Adipocyte (in vitro differentiated cells): ENCODE measurements at regions not wholly inside any gene's neighbourhood (a gene's known extent, or its start where the extent isn't known, plus 50 kb on each side); places are given as distances from the start of the nearest gene placed in this dataset.

Experiments
- DNase-seq: peaks from one replicate; pipeline ENCODE4 v3.0.0-alpha.2; 2015; ENCODE audit warnings: low read depth
- H3K27me3 ChIP-seq: replicated peaks from 2 replicates; pipeline ENCODE4 v1.7.0; 2013; ENCODE audit warnings: mild to moderate bottlenecking, low read length, moderate library complexity; ENCODE audit not compliant: control insufficient read depth, insufficient read depth
- H3K36me3 ChIP-seq: 2 replicates; pipeline ENCODE4 v1.7.0; 2013; ENCODE audit warnings: low read length, mild to moderate bottlenecking, moderate library complexity; ENCODE audit not compliant: control insufficient read depth, insufficient read depth, severe bottlenecking
- H3K4me1 ChIP-seq: 2 replicates; pipeline ENCODE4 v1.7.0; 2013; ENCODE audit warnings: mild to moderate bottlenecking, low read length, moderate library complexity; ENCODE audit not compliant: control insufficient read depth, insufficient read depth
- H3K4me3 ChIP-seq: 2 replicates; pipeline ENCODE4 v1.7.0; 2013; ENCODE audit warnings: mild to moderate bottlenecking, low read length, moderate library complexity
- H3K9ac ChIP-seq: 2 replicates; pipeline ENCODE4 v1.7.0; 2013; ENCODE audit warnings: mild to moderate bottlenecking, low read length, moderate library complexity
- H3K9me3 ChIP-seq: 2 replicates; pipeline ENCODE4 v1.7.0; 2013; ENCODE audit warnings: mild to moderate bottlenecking, low read length, moderate library complexity; ENCODE audit not compliant: control insufficient read depth

DNA sequence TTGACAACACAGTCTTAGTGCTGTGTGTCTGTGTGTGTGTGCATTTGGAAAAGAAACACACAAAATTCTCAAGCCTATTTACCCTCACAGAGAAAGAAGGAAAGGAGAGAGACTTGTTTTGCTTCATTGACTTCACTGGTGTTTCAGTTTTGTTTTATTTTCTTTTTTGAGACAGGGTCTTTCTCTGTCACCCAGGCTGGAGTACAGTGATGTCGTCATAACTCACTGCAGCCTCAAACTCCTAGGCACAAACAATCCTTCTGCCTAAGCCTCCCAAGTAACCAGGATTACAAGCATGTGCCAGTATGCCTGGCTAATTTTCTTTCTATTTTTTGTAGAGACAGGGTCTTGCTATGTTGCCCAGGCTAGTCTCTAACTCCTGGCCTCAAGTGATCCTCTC lies 636.9 kb downstream of the TAFA4 start:
- H3K4me3 ChIP-seq, result no peak overlapping the region
- H3K9me3 ChIP-seq, result no peaks in the 10 kb centered on the region
- H3K9ac ChIP-seq, result no peak overlapping the region
- DNase-seq, result no peak
- H3K27me3 ChIP-seq, result no peaks in the 10 kb centered on the region
- H3K4me1 ChIP-seq, result no peaks in the 10 kb centered on the region
- no peaks in the 10 kb centered on the region for H3K36me3 ChIP-seq

DNA sequence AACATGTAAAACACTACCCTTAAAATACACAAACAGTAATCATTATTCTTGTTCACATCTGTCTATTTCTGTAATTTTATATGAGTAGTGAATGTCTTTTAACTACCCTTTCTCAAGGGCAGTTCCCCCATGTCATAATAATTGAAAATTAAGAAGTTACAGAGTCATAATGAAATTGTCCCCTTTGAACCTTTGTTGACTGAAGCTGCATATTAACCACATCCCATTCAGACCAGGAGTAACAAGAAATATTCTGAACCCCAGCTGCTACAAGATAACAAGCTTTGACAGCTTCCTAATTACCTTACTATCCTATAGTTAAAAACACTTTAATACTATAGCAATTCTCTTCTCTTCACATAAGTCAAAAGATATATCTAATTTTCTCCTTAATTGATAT lies 635.9 kb upstream of the SUCLG2 start:
- DNase-seq, result no peak
- Histone ChIP-seq H3K4me1 (no peaks in the 10 kb centered on the region), H3K9ac (no peak overlapping the region), H3K27me3 (no peaks in the 10 kb centered on the region), H3K36me3 (no peaks in the 10 kb centered on the region), H3K9me3 (no peaks in the 10 kb centered on the region), H3K4me3 (no peak overlapping the region)

DNA sequence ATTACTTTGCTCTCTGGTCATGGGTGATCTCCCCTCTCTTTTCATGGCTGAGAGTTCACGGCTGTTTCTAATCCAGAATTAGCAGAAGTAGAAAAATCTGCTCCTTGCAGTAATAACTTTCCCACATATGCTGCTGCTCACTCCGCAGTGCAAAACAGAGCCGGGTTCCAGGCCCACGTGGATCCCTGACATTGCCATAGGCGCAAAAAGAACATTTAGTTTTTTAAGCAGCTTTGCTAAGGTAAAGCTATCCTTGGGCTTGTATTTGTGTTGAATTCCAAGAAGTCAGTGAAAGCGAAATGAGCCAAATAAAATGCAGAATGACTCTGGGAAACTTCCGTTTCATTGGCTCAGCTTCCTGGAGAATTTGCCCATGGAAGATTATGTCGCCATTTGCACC lies 633.7 kb upstream of the SUCLG2 start:
- Histone ChIP-seq H3K9me3 (no peaks in the 10 kb centered on the region), H3K4me1 (no peaks in the 10 kb centered on the region), H3K36me3 (no peaks in the 10 kb centered on the region), H3K4me3 (no peak overlapping the region), H3K9ac (no peak overlapping the region), H3K27me3 (no peaks in the 10 kb centered on the region)
- no peak for DNase-seq

DNA sequence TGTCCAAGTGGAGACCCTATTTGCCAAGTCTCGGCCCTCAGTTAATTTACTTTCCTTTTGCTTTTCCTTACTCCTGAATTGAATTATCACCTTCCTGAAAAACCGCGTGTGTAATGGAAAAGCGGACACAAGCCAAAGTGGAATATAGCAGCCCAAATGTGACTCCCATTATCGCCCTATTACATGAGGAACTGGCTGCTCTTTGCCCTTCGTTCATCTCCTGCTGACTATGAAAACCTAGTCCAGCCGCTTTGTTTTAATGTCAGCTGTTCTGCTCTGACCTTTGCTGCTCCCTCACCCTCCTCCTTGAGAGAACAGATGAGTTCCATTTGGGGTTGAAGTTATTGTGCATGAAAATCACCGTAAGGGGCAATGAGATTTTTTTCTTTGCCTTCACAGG lies 632.7 kb upstream of the SUCLG2 start:
- DNase-seq, result no peak
- Histone ChIP-seq H3K4me3 (no peak overlapping the region), H3K9me3 (no peaks in the 10 kb centered on the region), H3K9ac (no peak overlapping the region), H3K4me1 (no peaks in the 10 kb centered on the region), H3K27me3 (no peaks in the 10 kb centered on the region), H3K36me3 (no peaks in the 10 kb centered on the region)

DNA sequence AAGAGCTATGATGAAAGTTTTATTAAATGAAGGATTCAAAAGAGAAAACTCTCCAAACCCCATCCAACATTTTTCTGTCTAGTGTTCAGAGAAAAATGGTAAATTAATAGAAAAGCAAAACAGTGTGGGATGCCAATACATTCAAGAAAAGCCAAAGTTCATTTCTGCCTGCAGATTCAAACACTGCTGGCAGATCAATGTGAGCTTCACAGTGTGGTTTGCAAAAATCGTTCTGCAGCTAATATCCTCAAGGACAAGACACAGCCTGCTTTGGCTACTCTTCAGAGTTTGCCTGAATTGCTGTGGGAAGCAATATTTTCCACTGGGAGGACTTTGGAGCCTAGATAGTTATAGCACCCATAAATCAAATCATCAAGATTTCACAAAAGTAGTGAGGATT lies 619.9 kb upstream of the SUCLG2 start:
- H3K27me3 ChIP-seq, result no peaks in the 10 kb centered on the region
- no peaks in the 10 kb centered on the region for H3K36me3 ChIP-seq
- DNase-seq, result no peak
- H3K4me3 ChIP-seq, result no peak overlapping the region
- H3K9ac ChIP-seq, result no peak overlapping the region
- no peaks in the 10 kb centered on the region for H3K4me1 ChIP-seq
- no peaks in the 10 kb centered on the region for H3K9me3 ChIP-seq

DNA sequence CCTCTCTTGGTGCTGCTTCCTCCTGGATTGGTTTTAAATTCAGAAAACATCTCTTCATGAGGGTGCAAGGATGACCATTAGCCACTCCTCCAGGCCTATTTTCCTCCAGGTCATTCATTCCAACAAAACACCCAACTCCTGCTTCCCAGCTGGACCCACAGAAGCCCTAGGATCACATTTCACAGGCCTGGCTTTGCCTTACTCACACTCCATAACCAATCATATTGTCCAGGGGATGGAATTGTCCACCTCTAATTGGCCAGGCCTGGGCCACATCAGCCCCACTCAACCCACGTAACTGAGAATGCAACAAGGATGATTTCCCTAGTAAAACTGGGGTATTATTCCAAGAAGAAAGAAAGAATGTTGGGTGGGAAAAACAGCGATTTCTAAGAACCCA lies 616.7 kb upstream of the SUCLG2 start:
- Histone ChIP-seq H3K9me3 (no peaks in the 10 kb centered on the region), H3K4me1 (no peaks in the 10 kb centered on the region), H3K9ac (no peak overlapping the region), H3K4me3 (no peak overlapping the region), H3K27me3 (no peaks in the 10 kb centered on the region), H3K36me3 (no peaks in the 10 kb centered on the region)
- no peak for DNase-seq

DNA sequence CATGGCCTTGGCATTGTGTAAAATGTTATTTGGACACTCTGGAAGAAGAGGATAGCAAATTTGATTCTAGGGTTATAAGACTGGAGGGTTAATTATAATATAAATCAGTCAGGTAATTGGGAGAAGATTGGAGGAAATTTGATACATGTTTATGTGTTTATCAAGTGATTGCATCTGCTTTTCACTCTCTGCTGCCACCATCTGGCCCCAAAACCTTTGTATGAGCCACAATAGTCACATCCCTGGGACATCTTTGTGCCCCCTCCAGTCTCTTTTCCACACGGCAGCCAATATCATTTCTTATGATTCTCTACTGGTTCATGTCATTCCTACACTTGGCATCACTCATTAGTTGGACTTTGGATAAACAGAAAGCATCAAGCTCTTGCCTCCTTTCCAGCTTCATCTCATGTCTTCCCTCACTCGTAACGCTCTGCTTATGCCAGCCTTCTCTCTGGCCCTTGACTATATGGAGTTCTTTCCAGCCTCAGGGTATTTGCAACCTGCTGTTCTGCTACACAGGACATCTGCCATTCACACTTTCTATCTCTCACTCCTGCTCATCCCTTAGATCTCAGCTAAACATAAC lies 602.3 kb upstream of the SUCLG2 start:
- Histone ChIP-seq H3K9ac (no peak overlapping the region), H3K4me3 (no peak overlapping the region), H3K27me3 (no peaks in the 10 kb centered on the region), H3K9me3 (no peaks in the 10 kb centered on the region), H3K36me3 (no peaks in the 10 kb centered on the region), H3K4me1 (no peaks in the 10 kb centered on the region)
- peak; percentile 3 for DNase-seq

DNA sequence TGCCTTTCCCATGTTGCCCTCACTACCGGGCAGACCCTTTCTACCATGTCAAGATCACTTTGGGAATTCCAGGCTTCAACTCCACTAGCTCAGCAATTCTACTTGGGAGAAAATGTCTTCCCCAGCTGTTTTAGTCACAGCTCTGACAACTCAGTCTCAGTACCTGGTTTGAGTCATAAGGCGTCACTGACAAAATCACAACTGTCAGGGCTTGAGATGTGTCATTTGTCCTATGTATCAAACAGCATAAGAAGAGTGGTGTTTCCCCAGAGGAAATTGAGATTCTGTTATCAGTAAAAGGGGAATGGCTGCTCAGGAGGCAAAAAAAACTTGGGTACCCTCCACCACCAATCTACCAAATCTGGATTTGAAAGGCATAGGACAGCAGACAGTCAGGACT lies 594.9 kb upstream of the SUCLG2 start:
- Histone ChIP-seq H3K9ac (no peak overlapping the region), H3K4me3 (no peak overlapping the region), H3K27me3 (no peaks in the 10 kb centered on the region), H3K4me1 (no peaks in the 10 kb centered on the region), H3K36me3 (no peaks in the 10 kb centered on the region), H3K9me3 (no peaks in the 10 kb centered on the region)
- DNase-seq, result no peak

DNA sequence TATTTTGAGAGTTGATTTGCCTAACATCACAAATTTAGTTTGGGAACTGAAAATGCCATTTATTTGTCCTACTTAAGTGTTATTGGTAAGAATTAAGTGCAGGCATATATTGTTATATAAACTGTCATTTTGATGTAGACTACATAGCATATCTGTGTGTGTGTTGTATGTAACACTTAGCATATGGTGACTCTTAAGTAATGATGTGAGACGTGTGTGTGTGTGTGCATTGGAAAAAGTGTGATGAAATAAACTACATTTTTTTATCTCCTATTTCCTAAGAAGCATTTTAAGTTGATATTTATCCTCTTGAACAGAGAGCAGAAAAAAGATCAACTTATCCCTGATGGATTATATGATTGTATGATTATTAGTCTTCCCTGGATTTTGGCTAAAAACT lies 588.2 kb upstream of the SUCLG2 start:
- Histone ChIP-seq H3K4me3 (no peak overlapping the region), H3K4me1 (no peaks in the 10 kb centered on the region), H3K36me3 (no peaks in the 10 kb centered on the region), H3K27me3 (no peaks in the 10 kb centered on the region), H3K9me3 (no peaks in the 10 kb centered on the region), H3K9ac (no peak overlapping the region)
- DNase-seq, result no peak

DNA sequence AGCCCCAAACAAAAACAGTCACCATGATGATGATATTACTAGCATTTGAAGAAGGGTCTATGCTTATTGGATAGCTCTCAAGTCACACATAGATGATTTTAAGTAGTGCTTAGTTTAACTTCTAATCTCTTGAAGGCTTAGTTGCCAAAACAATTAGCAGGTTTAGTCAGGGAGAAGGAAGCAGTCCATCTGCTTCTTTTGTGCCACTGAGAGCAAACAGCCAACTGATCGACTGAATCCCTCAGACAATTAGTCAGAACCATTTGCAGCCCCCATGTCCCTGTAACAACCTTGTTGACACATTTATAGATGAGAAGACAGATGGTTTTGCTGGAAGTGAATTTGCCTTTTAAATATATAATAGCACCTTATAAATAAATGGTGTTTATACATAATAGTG lies 585.1 kb upstream of the SUCLG2 start:
- H3K27me3 ChIP-seq, result no peaks in the 10 kb centered on the region
- H3K36me3 ChIP-seq, result no peaks in the 10 kb centered on the region
- no peaks in the 10 kb centered on the region for H3K9me3 ChIP-seq
- no peaks in the 10 kb centered on the region for H3K4me1 ChIP-seq
- no peak overlapping the region for H3K4me3 ChIP-seq
- DNase-seq, result no peak
- H3K9ac ChIP-seq, result no peak overlapping the region

DNA sequence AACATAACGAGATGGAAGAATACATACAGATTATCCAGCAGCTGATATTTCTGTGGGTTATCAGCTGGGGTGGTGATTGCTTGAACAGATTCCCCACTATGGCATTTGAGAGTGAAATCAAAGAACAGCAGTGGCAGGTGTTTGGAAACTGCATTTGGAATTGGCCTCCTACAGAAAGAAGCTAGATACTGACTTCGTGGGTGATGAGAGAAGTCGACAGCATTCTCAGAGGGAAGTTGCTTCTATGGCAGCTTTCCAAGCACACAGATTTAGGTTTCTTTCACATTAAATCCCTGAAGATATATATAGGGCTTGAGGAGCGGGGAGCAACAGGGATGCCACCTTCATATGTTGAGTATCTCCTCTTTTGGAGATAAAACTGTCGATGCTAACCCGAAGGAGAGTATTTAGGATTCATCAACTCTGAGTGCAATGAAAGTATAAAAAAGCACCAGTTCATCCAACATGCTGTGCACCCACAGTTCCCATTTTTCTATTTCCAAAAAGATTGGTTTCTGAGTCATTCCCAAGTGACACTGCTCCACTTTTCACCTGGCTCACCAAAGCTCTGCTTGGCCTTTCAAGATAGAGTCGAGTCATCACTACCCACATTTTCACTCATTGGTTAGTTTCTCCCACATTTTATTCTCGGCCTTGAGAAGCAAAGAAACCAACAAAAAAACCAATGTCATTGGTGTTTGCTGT lies 579.8 kb upstream of the SUCLG2 start:
- Histone ChIP-seq H3K4me1 (no peaks in the 10 kb centered on the region), H3K36me3 (no peaks in the 10 kb centered on the region), H3K4me3 (no peak overlapping the region), H3K27me3 (no peaks in the 10 kb centered on the region), H3K9ac (no peak overlapping the region), H3K9me3 (peaks cover 6% of the 10 kb centered on the region)
- no peak for DNase-seq

DNA sequence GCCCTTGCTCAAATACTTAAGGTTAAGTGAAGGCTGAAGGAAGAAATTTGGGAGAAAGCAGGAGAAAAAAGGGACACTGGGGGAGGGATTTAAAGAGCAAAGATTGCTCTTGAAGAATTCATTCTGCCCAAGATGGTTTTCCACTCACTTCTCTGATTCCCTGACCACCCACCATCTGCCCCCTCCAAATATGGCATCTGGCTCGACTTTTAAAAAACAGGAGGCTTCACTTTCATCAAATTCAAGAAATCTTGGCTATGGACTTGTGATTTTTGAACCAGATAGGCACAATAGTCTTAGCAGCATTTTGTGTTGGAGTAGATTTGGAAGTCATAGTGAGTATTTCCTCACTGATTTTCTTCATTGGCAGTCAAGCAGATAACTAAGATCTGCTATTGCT lies 574.4 kb upstream of the SUCLG2 start:
- Histone ChIP-seq H3K27me3 (no peaks in the 10 kb centered on the region), H3K9me3 (no peaks in the 10 kb centered on the region), H3K36me3 (no peaks in the 10 kb centered on the region), H3K4me1 (no peaks in the 10 kb centered on the region), H3K9ac (no peak overlapping the region), H3K4me3 (no peak overlapping the region)
- DNase-seq, result no peak
